Suprapubic skin (tissue), 4 donors: ENCODE measurements at regions not wholly inside any gene's neighbourhood (a gene's known extent, or its start where the extent isn't known, plus 50 kb on each side); places are given as distances from the start of the nearest gene placed in this dataset.

ENCODE experiments used
- CTCF ChIP-seq, 2 donors: fragments of 200-600 bp in 1 of 2; fragments of 450-650 bp in 1 of 2; sonication (generic) in 1 of 2; IDR thresholded peaks; one replicate each; pipeline ENCODE4 v1.5.1; 2016 to 2019; ENCODE audit warnings: antibody characterized with exemption in 2 of 2, mild to moderate bottlenecking in 1 of 2, moderate library complexity in 1 of 2
- EP300 ChIP-seq: sonication (generic); formaldehyde crosslinking; IDR thresholded peaks from one replicate; pipeline ENCODE4 v1.6.1; 2017; ENCODE audit warnings: antibody characterized with exemption
- POLR2A ChIP-seq, 2 donors: fragments of 450-650 bp; IDR thresholded peaks; one replicate each; pipeline ENCODE4 v1.6.1; 2017; ENCODE audit warnings: antibody characterized with exemption in 2 of 2, mild to moderate bottlenecking in 2 of 2, moderate library complexity in 2 of 2
- POLR2AphosphoS5 ChIP-seq, 3 donors: sonication (generic); formaldehyde crosslinking; IDR thresholded peaks; one replicate each; pipeline ENCODE4 v1.6.1; 2017; ENCODE audit warnings: antibody characterized with exemption in 3 of 3

- TF ChIP-seq CTCF (IDR thresholded peaks at IDR 0.05), result no peak
- no peak for TF ChIP-seq EP300
- no peak for TF ChIP-seq POLR2AphosphoS5 (IDR thresholded peaks at IDR 0.05)
- TF ChIP-seq POLR2A (IDR thresholded peaks at IDR 0.05), result no peak
These were observed 136.8 kb downstream of the PCDH7 start for GRCh38 chr4:30856795-30857564.
